Heart left ventricle (tissue), 16 donors: ENCODE measurements at regions not wholly inside any gene's neighbourhood (a gene's known extent, or its start where the extent isn't known, plus 50 kb on each side); places are given as distances from the start of the nearest gene placed in this dataset.

Experiments used
- ATAC-seq, 4 donors: fragments of 200-7000 bp; cut with Tn5 transposase; one replicate each; pipeline ENCODE4 v1.9.1; 2020 to 2022; ENCODE audit warnings: moderate library complexity in 4 of 4, mild to moderate bottlenecking in 3 of 4, moderate number of reproducible peaks in 1 of 4
- DNase-seq, 5 donors: peaks; one replicate each; pipeline ENCODE4 v3.0.0-alpha.2; 2020
- H3K27ac ChIP-seq, 12 donors: fragments of 200-600 bp; sonication (generic) in 4 of 12; one replicate each; pipeline versions ENCODE4 v1.5.0 to v1.8.0; 2016 to 2022; ENCODE audit warnings: mild to moderate bottlenecking in 2 of 12
- H3K27me3 ChIP-seq, 9 donors: fragments of 200-600 bp; sonication (generic) in 2 of 9; one replicate each; pipeline versions ENCODE4 v1.5.1 to v1.8.0; 2016 to 2022; ENCODE audit warnings: mild to moderate bottlenecking in 3 of 9
- H3K36me3 ChIP-seq, 9 donors: fragments of 200-600 bp; sonication (generic) in 2 of 9; one replicate each; pipeline versions ENCODE4 v1.5.0 to v1.8.0; 2018 to 2022; ENCODE audit warnings: mild to moderate bottlenecking in 2 of 9
- H3K4me1 ChIP-seq, 12 donors: fragments of 200-600 bp; sonication (generic) in 4 of 12; one replicate each; pipeline versions ENCODE4 v1.5.0 to v1.8.0; 2016 to 2022; ENCODE audit warnings: mild to moderate bottlenecking in 3 of 12
- H3K4me3 ChIP-seq, 12 donors: fragments of 200-600 bp; sonication (generic) in 4 of 12; one replicate each; pipeline versions ENCODE4 v1.5.0 to v1.8.0; 2017 to 2022; ENCODE audit warnings: mild to moderate bottlenecking in 9 of 12, moderate library complexity in 4 of 12
- H3K9me3 ChIP-seq, 12 donors: fragments of 200-600 bp; sonication (generic) in 4 of 12; one replicate each; pipeline versions ENCODE4 v1.5.0 to v1.8.0; 2016 to 2022; ENCODE audit warnings: mild to moderate bottlenecking in 1 of 12
- POLR2A ChIP-seq, 2 donors: fragments of 450-650 bp; IDR thresholded peaks; one replicate each; pipeline ENCODE4 v1.6.1; 2017; ENCODE audit warnings: antibody characterized with exemption in 2 of 2, mild to moderate bottlenecking in 2 of 2, moderate library complexity in 2 of 2
- WGBS, 4 donors: extraction: QIAGEN DNeasy Blood & Tissue Kit in 2 of 4; methylation state at CpG; one replicate each; pipeline versions ENCODE4 v1.1.5 to v1.1.7; 2013 to 2018; 5-methylcytosine and 5-hydroxymethylcytosine counted together
- intact Hi-C, 10 donors: fragments of 100-400 bp; cut with DNase I; formaldehyde crosslinking; loops; one replicate each; pipeline versions ENCODE4 v1.11.1 to v1.14.2; 2022
- TF ChIP-seq, protein P1 (sequence below), 12 donors: fragments of 200-600 bp; sonication (generic) in 4 of 12; IDR thresholded peaks; one replicate each; pipeline versions ENCODE4 v1.5.0 to v1.8.0; 2018 to 2022; ENCODE audit warnings: antibody characterized with exemption in 12 of 12, mild to moderate bottlenecking in 5 of 12
- donor health status: ischemic (EF 13 %, LVEDD 7.1; RV severe dilation, severe dysfunction).
- donor health status: healthy with polysubstance abuse.
- donor health status: DM: no; HTN: yes; CAD: no.
- donor health status: DM: no; HTN: no; CAD: no.
- donor health status: ischemic (EF 25% LVEDD 6.9; RV normal size, moderate dysfunction).
- donor health status: ischemic (EF 25% LVEDD 5.7; RV mildly dilated, moderate dysfunction).
- donor health status: healthy.
- donor health status: DM: yes; HTN: yes; CAD: no.
- donor health status: ischemic (EF 35%, LVEDD 5.7; RV mildly dilated, moderate dysfunction).
- donor health status: nonischemic (EF 11% LVEDD 7.7; RV severe dilation, severe dysfunction).
- donor health status: DM: yes; HTN: yes; CAD: no.
- donor health status: PGD.
- donor health status: ischemic (EF 29% LVEDD 5.4; RV normal size, mild dysfunction).
- donor health status: nonischemic (EF 23%, LVEDD 6.1; RV moderate dilation, normal function).

DNA sequence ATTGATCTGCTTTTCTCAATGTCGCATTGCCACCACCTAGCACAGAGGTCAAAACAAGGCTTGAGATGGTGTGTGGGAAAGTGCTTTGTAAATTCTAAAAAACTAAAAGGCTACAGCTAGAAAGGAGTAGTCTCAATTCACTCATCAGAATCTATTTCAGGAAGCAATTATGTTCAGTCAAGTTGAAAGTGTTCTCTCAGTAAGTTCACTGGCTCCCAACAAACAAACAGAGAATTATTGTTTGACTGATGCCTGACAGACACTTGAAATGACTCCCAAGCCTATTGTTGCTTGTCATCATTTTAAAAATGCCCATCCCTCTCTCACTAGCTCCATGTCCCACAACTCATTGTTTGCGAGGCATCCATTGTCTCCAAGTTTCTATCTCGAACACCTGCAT is 419.6 kb upstream of the CPEB2 start:
- Histone ChIP-seq H3K4me3 (no peak overlapping the region), H3K27me3 (no peaks in the 10 kb centered on the region), H3K36me3 (no peaks in the 10 kb centered on the region), H3K27ac (no peak overlapping the region), H3K4me1 (peaks cover 0 to 3% (median 0%) of the 10 kb centered on the region in 12 donors), H3K9me3 (peaks cover 0 to 4% (median 0%) of the 10 kb centered on the region in 12 donors)
- DNase-seq (no peak), ATAC-seq (no peak)
- TF ChIP-seq POLR2A (IDR thresholded peaks at IDR 0.05) = no peak
- TF ChIP-seq, protein P1, sequence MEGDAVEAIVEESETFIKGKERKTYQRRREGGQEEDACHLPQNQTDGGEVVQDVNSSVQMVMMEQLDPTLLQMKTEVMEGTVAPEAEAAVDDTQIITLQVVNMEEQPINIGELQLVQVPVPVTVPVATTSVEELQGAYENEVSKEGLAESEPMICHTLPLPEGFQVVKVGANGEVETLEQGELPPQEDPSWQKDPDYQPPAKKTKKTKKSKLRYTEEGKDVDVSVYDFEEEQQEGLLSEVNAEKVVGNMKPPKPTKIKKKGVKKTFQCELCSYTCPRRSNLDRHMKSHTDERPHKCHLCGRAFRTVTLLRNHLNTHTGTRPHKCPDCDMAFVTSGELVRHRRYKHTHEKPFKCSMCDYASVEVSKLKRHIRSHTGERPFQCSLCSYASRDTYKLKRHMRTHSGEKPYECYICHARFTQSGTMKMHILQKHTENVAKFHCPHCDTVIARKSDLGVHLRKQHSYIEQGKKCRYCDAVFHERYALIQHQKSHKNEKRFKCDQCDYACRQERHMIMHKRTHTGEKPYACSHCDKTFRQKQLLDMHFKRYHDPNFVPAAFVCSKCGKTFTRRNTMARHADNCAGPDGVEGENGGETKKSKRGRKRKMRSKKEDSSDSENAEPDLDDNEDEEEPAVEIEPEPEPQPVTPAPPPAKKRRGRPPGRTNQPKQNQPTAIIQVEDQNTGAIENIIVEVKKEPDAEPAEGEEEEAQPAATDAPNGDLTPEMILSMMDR (IDR thresholded peaks at IDR 0.05) = no peak
- intact Hi-C loops = no loop called here
- 88 to 90% (median 89%) methylated on average over 3 of the region's 3 CpGs for WGBS, 4 donors

DNA sequence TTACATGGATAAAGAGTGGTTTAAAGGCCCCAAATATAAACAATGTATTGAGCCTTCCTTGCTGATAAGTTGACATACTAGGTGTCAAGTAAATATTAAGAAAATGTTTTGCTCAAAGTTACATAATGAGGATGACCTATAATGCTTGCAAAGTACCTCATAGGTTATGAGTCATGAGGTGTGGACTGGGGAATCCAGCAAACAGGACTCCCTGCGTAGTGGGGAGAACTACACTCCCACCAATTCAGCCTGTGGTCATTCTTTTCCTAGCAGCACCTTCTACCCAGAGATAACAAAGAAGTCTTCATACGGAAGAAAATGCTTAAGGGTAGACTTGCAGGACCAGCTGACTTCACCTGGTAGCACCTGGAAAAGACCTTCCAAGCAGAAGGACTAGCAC is 418.9 kb upstream of the CPEB2 start:
- Histone ChIP-seq H3K9me3 (peaks cover 0 to 4% (median 0%) of the 10 kb centered on the region in 12 donors), H3K4me1 (peaks cover 0 to 3% (median 0%) of the 10 kb centered on the region in 12 donors), H3K4me3 (no peak overlapping the region), H3K36me3 (no peaks in the 10 kb centered on the region), H3K27ac (no peak overlapping the region), H3K27me3 (no peaks in the 10 kb centered on the region)
- ATAC-seq (no peak), DNase-seq (no peak)
- intact Hi-C loops = no loop called here
- TF ChIP-seq POLR2A (IDR thresholded peaks at IDR 0.05) = no peak
- TF ChIP-seq, protein P1 (IDR thresholded peaks at IDR 0.05) = no peak
- 81 to 84% (median 83%) methylated on average over 2 of the region's 2 CpGs for WGBS, 4 donors

DNA sequence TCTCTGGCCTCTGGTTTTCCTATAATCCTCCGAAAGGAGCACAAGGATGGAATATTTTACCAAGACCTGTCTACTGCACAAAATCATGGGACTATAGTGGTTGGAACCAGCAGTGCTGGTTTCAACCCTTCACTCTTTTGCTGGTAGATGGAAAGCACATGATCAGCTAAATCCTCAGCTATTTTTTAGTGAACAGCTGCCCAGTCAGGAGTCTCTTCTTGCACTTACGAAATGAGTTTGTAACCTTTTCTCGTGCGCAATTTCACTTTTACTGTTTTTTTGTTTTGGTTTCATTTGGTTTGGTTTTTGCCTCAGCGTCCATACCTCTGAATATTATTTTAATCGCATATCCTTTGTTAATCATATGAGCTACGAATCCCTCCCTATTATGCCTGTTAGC is 418.5 kb upstream of the CPEB2 start:
- ATAC-seq = no peak
- intact Hi-C loops = no loop called here
- Histone ChIP-seq H3K36me3 (no peaks in the 10 kb centered on the region), H3K27ac (no peak overlapping the region), H3K4me1 (peaks cover 0 to 3% (median 0%) of the 10 kb centered on the region in 12 donors), H3K9me3 (peaks cover 0 to 4% (median 0%) of the 10 kb centered on the region in 12 donors), H3K27me3 (no peaks in the 10 kb centered on the region), H3K4me3 (no peak overlapping the region)
- TF ChIP-seq, protein P1 (IDR thresholded peaks at IDR 0.05) = no peak
- no peak for TF ChIP-seq POLR2A (IDR thresholded peaks at IDR 0.05)
- DNase-seq = no peak
- WGBS, 4 donors = 88 to 93% (median 91%) methylated on average over 7 of the region's 7 CpGs

DNA sequence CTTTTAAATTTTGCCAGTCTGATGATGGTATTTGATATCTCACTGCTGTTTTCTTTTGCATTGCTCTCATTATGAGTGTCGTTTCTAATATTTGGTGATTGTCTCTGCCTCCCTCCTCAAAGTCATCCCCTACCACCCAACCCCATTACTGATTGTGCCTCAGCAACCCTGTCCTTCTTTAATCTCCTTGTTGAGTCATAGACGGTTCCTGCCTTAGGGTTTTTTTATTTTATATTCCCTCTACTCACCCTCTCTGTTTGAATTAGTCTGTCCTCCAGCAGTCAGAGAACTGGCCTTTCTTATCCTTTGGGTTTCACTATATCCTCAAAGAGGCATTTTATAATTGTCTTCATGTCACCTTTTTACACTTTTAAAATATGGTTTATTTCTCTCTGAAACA is 409.3 kb upstream of the CPEB2 start:
- H3K36me3 ChIP-seq = no peaks in the 10 kb centered on the region
- 77 to 82% (median 81%) methylated on average over 2 of the region's 2 CpGs for WGBS, 4 donors

More for the DNA sequence above, 409.3 kb upstream of the CPEB2 start:
- TF ChIP-seq, protein P1 (IDR thresholded peaks at IDR 0.05) = no peak
- no peak for TF ChIP-seq POLR2A (IDR thresholded peaks at IDR 0.05)
- Histone ChIP-seq H3K27me3 (no peaks in the 10 kb centered on the region), H3K4me1 (peaks cover 0 to 8% (median 0%) of the 10 kb centered on the region in 12 donors), H3K9me3 (no peaks in the 10 kb centered on the region), H3K4me3 (no peak overlapping the region), H3K27ac (no peak overlapping the region)
- ATAC-seq (no peak), DNase-seq (no peak)
- intact Hi-C loops = no loop called here
